IPS DF 19.7 (cell line): ENCODE measurements at regions not wholly inside any gene's neighbourhood (a gene's known extent, or its start where the extent isn't known, plus 50 kb on each side); places are given as distances from the start of the nearest gene placed in this dataset.
"Not testable (repeated sequence)": the region's sequence is repeated elsewhere in the genome, so short reads cannot be mapped to it uniquely, and the experiment has no call there.

Experiments used
- DNase-seq: peaks from one replicate; pipeline ENCODE4 v3.0.0-alpha.2; 2013; ENCODE audit warnings: low read depth, low spot score

DNA sequence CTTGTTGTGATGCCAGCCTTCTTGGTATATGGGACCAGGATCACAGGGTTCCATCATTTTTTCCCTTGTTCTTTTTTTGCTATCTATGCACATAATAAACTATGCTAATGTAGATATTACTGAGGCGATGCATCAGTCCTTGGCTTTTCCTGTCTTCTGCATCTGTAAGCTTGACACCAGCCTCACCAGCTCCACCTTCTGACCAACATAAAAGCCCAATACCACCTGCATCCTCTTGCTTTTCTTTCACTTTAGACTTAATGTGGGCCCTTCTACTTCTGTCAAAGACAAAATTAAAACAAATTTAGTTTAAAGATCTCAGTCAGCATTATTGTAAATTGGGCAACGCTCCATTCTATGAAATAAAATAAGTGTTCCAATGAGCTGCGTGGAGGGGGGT, 1718.8 kb upstream of the PCDH10 start:
- no peak for DNase-seq

DNA sequence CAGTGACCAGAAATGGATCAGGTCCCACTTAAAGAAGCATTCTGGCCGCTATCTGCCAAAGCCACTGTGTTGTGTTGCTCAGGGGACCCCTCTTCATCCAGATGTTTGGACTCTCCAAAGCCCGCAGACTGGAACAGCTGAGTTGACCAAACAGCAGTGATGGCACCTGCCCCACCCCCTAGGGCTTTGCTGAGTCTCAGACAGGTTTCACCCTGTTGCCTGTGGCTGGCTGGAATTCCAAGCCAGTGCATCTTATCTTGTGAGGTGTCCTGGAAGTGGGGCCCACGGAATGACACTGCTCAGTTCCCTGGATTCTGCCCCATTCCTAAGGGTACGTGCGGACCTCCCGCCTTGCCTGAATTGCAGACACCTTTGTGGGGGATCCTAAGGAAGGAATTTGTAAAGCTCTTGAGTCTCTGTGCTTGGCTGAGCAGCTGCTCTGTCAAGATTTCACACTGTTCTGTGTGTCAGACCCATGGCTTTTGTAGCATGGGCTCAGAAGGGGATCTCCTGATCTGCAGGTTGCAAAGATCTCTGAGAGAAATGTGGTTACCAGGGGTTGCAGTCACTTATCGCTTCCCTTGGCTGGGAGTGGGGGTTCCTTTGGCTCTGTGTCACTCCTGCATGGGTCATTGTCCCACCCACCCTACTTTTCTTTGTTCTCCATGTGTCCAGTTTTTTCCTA, 1707.9 kb upstream of the PCDH10 start:
- DNase-seq = no peak

DNA sequence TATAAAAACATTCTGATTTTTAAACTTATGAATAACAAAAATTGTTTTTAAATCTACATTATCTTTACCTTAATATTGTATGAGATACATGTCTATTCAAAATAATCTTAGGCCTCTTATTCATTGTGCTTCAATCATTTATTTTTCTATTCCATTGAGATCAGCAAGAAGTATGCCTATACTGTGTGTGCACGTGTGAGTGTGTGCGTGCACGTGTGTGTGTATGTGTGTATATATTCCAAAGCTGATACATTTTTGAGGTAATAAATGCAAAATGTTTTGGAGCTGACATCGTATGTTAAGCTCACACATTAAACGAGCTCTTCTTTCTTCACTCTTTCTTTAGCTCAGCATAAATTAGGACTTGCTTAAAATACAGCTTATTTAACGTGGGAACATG, 1701.2 kb upstream of the PCDH10 start:
- DNase-seq = no peak

DNA sequence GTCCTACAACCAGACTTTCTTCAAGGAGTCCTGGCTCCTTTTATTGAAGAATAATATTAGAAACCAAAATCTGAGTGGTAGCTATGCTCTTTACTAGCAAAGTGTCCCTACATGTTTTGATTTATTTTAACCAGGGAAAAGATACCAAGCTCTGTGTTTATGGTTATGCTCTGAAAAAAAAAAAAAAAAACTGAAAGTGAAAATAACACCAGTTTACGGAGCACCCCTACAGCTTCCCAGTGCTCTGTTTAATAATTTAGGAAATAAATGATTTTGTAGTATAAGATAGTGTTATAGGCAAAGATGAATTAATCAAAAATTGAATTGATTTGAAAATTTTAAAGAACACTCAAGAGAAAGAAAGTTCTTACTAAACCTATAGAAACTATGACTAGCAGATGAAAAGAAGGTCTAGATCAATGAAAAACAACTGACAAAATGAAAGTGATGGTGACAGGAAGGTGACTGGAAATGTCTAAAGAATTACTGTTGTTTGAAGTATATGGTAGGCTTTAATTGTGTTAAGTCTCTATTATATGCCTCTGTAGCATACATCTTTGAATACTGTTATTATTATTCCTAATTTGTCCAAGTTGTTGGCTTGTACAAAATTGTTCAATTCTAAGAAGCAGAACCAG, 1698.4 kb upstream of the PCDH10 start:
- no peak for DNase-seq

DNA sequence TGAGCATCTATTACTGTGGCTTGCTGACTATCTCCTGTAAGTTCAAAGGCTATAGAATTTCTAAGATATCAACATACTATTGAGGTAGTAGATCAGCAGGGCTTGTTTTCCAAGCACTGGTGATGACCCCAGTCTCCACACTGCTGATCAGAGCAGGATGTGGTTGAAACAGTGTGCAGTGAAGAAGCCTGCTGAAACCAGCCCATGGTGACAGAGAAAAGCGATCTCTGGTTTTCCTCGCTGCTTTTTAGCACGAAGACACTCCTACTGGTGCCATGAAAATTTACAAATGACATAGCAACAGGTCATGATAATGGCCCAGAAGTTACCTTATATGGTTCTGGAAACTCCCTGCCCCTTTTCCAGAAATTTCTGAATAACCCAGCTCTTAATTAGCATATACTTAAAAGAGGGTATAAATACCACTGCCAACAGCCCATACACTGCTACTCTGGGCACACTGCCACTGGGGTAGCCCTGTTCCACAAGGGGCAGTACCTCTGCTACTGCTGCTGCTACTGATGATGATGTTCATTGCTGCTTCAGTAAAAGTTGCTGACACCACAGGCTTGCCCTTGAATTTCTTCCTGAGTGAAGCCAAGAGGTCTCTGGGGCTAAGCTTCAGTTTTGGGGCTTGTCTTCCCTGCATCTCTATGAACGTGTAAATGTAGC, 1689.5 kb upstream of the PCDH10 start:
- DNase-seq = no peak

DNA sequence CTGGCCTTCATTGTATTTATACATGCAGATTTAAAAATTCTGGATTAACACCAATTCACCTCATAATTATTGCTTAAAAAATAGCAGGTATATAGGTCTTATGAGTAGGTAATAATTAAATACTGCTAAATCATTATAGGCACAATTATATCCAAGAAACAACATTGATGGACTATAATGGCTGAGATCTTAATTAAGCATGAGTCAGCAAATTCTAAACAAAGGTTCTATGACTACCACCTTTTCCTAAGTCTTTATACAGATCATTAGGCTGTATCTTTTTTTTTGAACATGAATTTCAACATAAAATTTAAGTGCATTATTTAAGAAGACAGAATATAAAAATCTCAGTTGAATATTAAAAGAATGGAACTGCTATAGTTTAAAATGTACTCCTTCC, 1678.7 kb upstream of the PCDH10 start:
- DNase-seq = no peak

DNA sequence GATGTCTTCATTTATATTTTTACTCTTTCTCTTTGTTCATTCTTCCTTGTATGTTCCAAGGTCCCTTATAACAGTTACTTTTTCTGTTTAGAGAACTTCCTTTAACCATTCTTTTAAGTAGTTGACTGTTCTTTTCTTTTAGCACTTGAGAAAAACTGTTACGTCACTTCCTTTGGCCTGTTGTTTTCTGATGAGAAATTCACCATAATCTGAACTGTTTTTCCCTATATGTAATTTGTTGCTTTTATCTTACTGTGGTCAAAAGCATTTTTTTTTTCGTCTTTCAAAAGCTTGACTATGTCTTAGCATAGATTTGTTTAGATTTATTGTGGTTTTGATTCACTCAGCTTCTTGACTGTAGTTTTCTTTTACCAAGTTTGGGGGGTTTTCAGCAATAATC, 1660.3 kb upstream of the PCDH10 start:
- DNase-seq = no peak

DNA sequence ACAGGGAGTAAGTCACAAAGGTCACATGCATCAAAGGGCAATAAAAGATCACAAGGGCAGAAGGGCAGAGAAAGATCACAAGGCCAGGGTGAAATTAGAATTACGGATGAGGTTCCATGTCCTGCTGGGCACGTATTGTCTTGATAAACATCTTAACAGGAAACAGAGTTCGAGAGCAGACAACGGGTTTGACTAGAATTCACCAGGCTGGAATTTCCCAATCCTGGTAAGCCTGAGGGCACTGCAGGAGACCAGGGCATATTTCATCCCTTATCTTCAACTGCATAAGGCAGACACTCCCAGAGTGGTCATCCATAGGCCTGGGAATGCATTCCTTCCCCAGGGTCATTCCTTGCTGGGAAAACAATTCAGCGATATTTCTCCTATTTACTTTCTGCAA, 1652.9 kb upstream of the PCDH10 start:
- not testable (repeated sequence) for DNase-seq

DNA sequence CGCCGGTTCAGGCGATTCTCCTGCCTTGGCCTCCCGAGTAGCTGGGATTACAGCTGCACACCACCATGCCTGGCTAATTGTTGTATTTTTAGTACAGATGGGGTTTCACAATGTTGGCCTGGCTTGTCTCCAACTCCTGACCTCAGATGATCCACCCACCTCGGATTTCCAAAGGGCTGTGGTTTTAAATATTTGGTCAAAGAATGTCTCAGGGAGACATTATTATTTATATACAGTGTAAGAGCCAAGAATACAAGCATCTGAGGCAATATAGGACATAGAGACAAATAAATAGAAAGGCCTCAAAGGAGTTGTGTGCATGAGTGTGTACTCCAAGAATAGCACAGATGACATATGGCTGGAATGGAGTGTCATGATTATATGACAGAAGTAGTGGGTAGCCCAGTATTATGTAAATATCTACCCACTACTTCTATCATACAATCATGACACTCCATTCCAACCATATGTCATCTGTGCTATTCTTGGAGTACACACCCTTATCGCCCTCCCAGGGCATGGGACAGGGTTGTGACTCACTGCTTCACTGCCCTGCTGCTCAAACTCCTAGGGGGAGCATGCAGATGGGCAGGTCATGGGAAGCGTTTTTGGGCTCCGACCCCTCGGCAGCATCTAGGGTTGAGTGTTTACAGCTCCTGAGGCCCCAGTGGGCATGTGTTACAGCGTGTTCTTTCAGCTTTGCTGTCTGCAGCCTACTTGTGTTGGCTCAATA, 1649.8 kb upstream of the PCDH10 start:
- no peak for DNase-seq

DNA sequence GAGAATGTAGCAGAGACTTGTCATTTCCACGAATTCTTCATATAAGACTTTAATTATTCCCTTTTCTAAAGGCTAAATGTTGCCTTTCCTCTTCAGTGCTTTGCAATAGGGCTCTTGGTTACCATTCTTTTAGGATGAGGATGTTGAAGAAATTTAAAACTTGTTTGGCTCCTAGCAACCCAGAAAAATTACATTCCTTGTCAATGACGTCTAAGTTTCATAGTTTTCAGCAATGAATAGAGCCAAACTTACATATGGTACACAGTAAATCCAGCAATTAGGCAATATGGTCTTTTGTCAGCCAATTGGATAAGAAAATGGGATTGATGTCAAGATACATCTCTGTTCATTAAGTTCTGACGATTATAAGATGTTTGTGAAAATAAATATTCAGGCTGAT, 1639.6 kb upstream of the PCDH10 start:
- DNase-seq = no peak

DNA sequence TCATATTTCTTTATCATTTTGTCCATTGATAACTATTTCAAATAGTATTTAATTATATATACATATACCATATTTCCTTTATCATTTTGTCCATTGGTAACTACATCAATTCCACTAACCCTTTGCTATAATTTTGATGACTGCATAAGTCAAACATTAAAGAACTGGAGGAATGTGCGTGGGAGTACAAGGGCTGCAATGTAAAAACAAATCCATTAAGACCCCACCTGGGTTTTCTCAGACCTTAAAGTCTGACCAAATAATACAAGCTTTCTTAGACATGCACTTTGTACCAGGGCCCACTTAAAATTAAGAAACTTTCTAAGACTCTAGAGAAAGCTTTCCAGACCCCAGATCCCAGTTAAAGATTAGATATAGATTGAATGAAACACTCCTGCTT, 1622.4 kb upstream of the PCDH10 start:
- no peak for DNase-seq

DNA sequence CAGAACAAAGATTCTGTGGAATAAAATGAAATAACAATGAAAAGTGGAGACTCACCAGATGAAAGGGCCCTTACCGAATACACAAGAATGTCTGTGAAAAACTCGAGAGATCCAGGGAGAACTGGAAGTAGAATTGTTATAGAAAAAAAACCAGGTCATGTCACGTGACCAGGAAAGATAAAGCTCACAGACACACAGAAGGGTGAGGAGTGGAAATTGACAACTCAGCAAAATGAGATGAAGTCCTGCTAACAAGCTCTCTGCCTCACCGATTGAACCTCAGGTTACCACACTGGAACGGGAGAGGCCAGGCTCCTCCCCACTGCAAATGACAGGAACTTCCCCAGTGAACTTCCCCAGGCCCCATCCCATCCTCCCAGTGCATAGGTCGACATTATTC, 1618.0 kb upstream of the PCDH10 start:
- no peak for DNase-seq

DNA sequence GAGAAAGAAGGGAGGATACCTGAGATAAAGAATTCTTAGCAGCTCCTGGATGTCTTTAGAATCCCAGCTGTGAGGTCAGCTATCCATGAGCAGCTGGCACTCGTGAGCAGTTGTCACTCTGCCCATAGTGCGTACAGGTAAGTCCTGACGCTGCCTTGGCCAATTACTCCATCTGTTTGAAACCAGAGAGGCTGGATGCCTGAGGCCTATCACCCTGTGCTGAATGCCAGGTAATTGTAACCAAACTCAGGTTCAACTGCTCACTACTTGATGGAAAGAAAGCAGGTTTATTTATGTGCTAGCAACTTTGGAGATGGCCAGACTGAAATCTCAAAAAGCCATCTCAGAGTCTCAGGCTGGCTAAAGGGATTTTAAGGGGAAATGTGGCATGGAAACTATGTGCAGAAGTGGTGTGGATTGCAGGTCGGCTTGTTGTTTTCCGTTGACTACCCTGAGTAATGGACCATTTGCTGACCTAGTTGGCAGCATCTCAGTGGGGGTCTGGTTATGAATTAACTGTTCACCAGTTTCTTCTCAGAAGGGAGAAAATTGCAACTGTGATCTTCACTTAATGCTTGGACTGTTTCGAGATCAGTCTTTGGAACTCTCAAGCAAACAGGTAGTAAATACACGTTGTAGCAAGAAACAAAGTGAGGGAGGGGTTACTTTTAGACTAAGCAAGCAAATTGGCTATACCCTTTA, 1614.0 kb upstream of the PCDH10 start:
- no peak for DNase-seq

DNA sequence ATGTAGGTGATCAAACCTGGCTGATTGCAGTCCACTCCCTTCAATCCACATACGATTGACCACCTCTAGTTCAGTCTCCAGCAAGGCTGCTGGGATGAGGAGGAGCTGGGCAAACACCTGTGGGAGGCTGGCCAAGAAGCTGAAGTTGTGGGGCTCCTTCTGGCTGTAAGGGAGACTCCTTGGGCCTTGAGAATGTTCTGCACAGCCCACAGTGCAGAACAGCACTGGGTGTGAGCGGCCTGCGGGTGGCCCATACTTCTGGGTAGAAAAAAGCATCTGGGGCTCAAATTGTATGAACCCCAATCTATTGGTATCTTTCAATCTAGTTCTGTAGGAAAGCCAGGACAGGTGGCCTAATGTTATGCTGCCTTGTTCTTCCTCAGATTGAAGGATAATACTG, 1608.8 kb upstream of the PCDH10 start:
- no peak for DNase-seq

DNA sequence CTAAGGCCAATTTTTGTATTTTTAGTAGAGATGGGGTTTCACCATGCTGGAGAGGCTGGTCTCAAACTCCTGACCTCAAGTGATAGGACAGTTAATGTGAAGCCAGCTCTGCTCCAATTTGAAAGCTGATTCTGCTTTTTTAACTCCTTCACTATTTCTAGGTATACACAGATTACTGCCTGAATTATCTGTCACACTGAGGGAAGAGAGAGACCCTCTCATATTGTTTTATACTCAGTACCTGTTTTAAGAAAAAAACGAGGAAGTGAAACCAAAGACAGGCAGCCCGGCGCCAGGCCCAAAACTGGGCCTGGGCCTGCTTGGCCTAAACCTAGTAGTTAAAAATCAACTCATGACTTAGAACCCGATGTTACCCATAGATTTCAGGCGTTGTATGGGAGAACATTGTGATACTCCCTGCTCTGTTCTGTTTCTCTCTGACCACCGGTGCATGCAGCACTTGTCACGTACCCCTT, 1601.5 kb upstream of the PCDH10 start:
- DNase-seq = no peak

DNA sequence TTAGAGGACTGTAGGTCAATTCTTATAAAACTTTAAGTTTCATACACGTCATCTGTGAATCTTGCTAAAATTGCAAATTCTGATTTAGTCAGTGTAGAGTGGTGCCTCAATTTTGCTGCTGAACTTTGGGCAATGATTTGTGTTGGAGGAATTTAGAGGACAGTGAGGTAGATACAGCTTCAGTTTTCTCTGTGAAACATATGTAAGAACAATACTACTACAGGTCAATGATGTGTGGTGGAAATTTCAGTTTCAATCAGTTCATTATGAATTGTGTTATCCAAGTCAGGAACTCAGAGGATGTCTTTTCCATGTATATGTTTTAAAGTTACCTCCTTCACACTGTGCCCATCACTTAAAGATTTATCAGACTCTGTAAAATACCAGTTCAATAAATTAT, 1597.8 kb upstream of the PCDH10 start:
- DNase-seq = no peak

DNA sequence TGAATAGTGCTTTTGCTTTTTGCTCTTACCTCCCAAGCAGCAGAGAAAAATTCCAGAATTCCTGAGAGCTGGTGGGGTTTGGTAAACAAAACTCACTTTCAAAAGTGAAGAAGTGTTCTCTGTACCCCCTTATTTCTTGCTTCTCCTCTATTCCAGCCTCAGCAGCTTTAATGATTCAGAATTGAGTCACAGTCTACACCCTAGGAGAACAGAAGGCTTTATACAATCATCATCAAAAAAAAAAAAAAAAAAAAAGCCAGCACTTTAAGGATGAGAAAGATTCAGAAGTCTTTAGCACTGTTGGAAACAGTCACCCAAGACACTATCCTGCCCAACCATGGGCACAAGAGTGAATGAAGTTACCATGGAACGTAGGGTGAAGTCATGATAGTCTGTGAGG, 1583.1 kb upstream of the PCDH10 start:
- DNase-seq = no peak

DNA sequence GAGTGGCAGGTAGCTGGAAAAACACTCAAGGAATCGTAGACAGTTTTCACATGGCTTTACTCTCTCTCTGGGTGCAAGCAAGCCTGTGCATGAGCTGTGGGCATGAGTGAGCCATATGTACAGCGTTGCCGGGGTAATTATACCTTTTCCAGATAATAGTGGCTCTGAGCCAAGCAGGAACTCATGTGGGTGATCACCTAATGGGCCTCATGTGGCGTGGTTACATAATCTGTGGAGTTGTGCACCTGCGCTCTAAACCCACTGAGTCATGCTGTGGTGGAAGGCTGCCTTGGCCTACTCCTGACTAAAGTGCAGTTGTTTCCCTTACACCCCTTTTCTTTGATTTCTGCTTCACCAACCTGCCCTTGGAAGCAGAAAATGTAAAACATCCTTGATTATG, 1564.5 kb upstream of the PCDH10 start:
- no peak for DNase-seq

DNA sequence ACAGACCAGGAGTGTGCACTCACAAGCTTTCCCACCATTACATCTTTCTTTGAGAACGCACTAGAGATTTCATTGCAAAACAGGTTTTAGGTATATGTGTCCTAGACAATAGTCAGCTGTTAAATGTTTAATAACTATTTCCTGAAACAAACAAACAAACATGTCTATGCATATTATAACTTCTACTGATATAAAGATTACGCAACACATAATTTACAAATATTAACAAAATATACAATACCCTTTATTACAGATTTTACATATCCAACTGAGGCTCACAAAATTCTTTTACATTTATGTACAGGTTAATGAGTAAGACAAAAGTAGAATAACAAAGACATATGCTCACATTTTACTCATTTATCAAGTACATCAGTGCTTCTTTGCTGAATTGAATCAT, 1554.0 kb upstream of the PCDH10 start:
- no peak for DNase-seq

DNA sequence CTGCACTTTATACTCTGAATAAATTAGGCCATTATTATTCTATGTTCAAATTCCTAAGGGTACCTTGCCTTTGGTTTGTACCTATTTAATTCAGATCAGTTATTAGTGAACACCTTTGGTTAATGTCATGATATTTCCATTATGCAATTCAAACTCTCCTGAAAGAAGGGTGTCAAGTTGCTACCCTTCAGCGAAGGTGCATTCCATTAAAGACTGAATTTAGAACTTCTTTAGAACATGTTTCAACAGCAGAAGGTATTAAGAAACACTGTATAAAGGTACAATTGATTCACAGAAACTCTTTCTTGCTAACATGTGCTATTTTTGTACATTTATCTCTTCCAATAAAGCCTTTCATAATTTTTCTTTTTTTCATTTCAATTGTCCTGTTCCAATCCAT, 1545.4 kb upstream of the PCDH10 start:
- no peak for DNase-seq

DNA sequence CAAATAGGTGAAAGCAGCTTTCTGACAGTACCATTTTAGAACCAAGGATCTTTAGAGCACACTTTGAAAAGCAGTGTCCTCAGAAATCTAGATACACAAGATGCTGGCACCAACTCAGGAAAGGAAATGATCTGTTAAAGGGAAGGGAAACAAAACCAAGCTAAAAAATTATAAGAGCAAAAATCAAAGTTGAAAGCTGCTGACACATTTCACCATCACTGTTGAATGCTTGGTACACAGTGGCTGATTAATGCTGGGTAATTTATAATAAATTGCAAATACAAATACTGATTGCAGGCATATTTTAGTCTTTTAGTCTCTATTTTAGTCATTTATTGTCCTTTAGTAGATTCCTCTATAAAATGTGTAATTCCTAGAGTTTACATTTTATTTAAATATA, 1540.1 kb upstream of the PCDH10 start:
- DNase-seq = no peak

DNA sequence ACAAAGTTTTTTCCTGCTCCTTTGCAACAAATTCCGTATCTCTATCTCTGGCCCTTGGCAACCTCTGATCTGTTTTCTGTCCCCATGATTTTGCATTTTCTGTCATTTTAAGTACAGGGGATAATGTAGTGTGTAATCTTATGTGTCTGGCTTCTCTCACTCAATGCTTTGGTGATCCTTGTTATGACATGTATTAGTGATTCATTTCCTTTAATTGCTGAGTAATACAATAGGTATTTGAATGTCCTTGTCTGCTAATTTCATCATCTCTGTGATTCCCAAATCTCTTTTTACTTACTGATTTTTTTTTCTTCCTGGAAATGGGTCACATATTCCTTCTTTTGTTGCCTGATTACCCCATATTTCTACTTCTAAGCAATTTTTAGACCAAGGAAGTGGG, 1538.6 kb upstream of the PCDH10 start:
- DNase-seq = not testable (repeated sequence)
